ENCODE measurements at regions not wholly inside any gene's neighbourhood (a gene's known extent, or its start where the extent isn't known, plus 50 kb on each side); places are given as distances from the start of the nearest gene placed in this dataset.

DNA sequence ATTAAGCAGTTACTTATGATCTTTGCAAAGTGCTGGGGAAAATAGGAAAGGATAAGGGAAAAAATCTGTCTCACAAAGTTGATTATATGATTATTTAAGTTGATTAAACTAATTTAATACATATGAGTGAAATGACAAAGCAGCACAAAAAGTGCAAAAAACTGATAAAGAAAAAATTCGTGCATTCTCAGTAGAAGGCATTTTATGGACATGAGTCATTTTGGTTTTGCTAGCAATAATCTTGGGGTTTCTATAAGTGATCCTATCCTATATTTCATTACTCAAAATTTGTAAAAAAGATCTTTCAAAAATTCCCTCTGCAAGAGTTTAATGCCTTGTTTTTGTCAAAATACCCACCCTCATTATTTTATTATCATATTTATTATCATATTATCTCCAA is 224.2 kb upstream of the ANXA10 start:
- no peak for TF ChIP-seq ZSCAN16 (tag by site-specific recombination; IDR thresholded peaks at IDR 0.05)
- TF ChIP-seq ZNF19 (tag by site-specific recombination; IDR thresholded peaks at IDR 0.05; ENCODE audit: low read depth): no peak
- TF ChIP-seq MZF1 (tag by site-specific recombination; IDR thresholded peaks at IDR 0.05; ENCODE audit: borderline replicate concordance): no peak
- TF ChIP-seq, protein P1, sequence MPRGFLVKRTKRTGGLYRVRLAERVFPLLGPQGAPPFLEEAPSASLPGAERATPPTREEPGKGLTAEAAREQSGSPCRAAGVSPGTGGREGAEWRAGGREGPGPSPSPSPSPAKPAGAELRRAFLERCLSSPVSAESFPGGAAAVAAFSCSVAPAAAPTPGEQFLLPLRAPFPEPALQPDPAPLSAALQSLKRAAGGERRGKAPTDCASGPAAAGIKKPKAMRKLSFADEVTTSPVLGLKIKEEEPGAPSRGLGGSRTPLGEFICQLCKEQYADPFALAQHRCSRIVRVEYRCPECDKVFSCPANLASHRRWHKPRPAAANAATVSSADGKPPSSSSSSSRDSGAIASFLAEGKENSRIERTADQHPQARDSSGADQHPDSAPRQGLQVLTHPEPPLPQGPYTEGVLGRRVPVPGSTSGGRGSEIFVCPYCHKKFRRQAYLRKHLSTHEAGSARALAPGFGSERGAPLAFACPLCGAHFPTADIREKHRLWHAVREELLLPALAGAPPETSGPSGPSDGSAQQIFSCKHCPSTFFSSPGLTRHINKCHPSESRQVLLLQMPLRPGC (tag by site-specific recombination; IDR thresholded peaks at IDR 0.05): no peak
- no peak for TF ChIP-seq OVOL3 (tag by site-specific recombination; IDR thresholded peaks at IDR 0.05)
- TF ChIP-seq ZNF677 (tag by site-specific recombination; IDR thresholded peaks at IDR 0.05): no peak
- TF ChIP-seq TRIM28 (IDR thresholded peaks at IDR 0.05; ENCODE audit: borderline replicate concordance, low read length): no peak
- TF ChIP-seq ZNF48 (tag by site-specific recombination; IDR thresholded peaks at IDR 0.05): no peak
- no peak for TF ChIP-seq HOXA7 (CRISPR knock-in tag; IDR thresholded peaks at IDR 0.05; ENCODE audit: borderline replicate concordance)
- TF ChIP-seq ZNF16 (tag by site-specific recombination; IDR thresholded peaks at IDR 0.05; ENCODE audit: low read depth): no peak
- TF ChIP-seq, protein P2, sequence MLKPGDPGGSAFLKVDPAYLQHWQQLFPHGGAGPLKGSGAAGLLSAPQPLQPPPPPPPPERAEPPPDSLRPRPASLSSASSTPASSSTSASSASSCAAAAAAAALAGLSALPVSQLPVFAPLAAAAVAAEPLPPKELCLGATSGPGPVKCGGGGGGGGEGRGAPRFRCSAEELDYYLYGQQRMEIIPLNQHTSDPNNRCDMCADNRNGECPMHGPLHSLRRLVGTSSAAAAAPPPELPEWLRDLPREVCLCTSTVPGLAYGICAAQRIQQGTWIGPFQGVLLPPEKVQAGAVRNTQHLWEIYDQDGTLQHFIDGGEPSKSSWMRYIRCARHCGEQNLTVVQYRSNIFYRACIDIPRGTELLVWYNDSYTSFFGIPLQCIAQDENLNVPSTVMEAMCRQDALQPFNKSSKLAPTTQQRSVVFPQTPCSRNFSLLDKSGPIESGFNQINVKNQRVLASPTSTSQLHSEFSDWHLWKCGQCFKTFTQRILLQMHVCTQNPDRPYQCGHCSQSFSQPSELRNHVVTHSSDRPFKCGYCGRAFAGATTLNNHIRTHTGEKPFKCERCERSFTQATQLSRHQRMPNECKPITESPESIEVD (tag by site-specific recombination; IDR thresholded peaks at IDR 0.05): no peak
- no peak for TF ChIP-seq ZBTB17 (tag by site-specific recombination; IDR thresholded peaks at IDR 0.05)
- no peak for TF ChIP-seq IKZF3 (tag by site-specific recombination; IDR thresholded peaks at IDR 0.05)
- TF ChIP-seq ZNF670 (tag by site-specific recombination; IDR thresholded peaks at IDR 0.05; ENCODE audit: low read depth): no peak
- TF ChIP-seq BCL11B (tag by site-specific recombination; IDR thresholded peaks at IDR 0.05; ENCODE audit: low read depth): no peak
- TF ChIP-seq, protein P3, sequence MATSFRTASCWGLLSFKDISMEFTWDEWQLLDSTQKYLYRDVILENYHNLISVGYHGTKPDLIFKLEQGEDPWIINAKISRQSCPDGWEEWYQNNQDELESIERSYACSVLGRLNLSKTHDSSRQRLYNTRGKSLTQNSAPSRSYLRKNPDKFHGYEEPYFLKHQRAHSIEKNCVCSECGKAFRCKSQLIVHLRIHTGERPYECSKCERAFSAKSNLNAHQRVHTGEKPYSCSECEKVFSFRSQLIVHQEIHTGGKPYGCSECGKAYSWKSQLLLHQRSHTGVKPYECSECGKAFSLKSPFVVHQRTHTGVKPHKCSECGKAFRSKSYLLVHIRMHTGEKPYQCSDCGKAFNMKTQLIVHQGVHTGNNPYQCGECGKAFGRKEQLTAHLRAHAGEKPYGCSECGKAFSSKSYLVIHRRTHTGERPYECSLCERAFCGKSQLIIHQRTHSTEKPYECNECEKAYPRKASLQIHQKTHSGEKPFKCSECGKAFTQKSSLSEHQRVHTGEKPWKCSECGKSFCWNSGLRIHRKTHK (tag by site-specific recombination; IDR thresholded peaks at IDR 0.05): no peak
- TF ChIP-seq OSR2 (tag by site-specific recombination; IDR thresholded peaks at IDR 0.05): no peak
- H3K27ac ChIP-seq (ENCODE audit: extremely low read depth, low read depth, low read length): no peak overlapping the region
- H3K4me3 ChIP-seq (ENCODE audit: low read depth, low read length): no peak overlapping the region
- POLR2A ChIA-PET: no interaction called here
- H3K9me3 ChIP-seq (ENCODE audit: control insufficient read depth, insufficient read depth, low read depth, low read length): no peaks in the 10 kb centered on the region
- H3K36me3 ChIP-seq (ENCODE audit: control insufficient read depth in 2 of 2, insufficient read depth in 1 of 2, low read length in 2 of 2): no peaks in the 10 kb centered on the region
- no peaks in the 10 kb centered on the region for H3K4me1 ChIP-seq (ENCODE audit: control insufficient read depth, insufficient read depth, low read length)
- CTCF ChIA-PET: no interaction called here

DNA sequence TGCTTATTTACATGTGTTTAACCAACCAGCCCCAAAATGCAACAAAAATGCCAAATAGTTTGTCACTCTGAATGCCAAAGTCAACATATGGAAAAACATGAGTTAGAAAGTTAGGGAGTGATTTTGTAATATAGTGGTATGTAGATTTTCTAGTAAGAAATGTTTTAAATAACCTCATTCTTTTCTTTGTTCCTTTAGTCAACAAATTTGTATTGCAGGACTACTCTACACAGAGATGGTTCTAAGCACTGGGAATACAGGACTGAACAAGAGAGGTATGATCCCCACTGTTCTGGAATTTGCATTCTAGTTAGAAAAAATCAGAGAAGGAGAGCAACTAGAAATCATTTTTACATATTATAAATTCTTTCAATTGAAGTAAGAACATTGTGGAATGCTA is 218.8 kb upstream of the ANXA10 start:
- Histone ChIP-seq H3K36me3 (ENCODE audit: control insufficient read depth in 2 of 2, insufficient read depth in 1 of 2, low read length in 2 of 2) (no peaks in the 10 kb centered on the region), H3K4me1 (ENCODE audit: control insufficient read depth, insufficient read depth, low read length) (no peaks in the 10 kb centered on the region), H3K9me3 (ENCODE audit: control insufficient read depth, insufficient read depth, low read depth, low read length) (no peaks in the 10 kb centered on the region), H3K4me3 (ENCODE audit: low read depth, low read length) (no peak overlapping the region), H3K27ac (ENCODE audit: extremely low read depth, low read depth, low read length) (no peak overlapping the region)
- ChIA-PET CTCF (no interaction called here), POLR2A (no interaction called here)
- TF ChIP-seq ZNF335 (tag by site-specific recombination; conservative IDR thresholded peaks at IDR 0.05): no peak
- TF ChIP-seq ZBTB20 (tag by site-specific recombination; IDR thresholded peaks at IDR 0.05): no peak
- TF ChIP-seq ZNF404 (tag by site-specific recombination; IDR thresholded peaks at IDR 0.05): no peak
- TF ChIP-seq ZBTB10 (tag by site-specific recombination; IDR thresholded peaks at IDR 0.05): no peak
- no peak for TF ChIP-seq OSR2 (tag by site-specific recombination; IDR thresholded peaks at IDR 0.05)
- no peak for TF ChIP-seq ZNF530 (tag by site-specific recombination; IDR thresholded peaks at IDR 0.05; ENCODE audit: low read depth)
- TF ChIP-seq HOXC10 (CRISPR knock-in tag; IDR thresholded peaks at IDR 0.05): no peak
- no peak for TF ChIP-seq GLIS2 (tag by site-specific recombination; IDR thresholded peaks at IDR 0.05)
- TF ChIP-seq, protein P4, sequence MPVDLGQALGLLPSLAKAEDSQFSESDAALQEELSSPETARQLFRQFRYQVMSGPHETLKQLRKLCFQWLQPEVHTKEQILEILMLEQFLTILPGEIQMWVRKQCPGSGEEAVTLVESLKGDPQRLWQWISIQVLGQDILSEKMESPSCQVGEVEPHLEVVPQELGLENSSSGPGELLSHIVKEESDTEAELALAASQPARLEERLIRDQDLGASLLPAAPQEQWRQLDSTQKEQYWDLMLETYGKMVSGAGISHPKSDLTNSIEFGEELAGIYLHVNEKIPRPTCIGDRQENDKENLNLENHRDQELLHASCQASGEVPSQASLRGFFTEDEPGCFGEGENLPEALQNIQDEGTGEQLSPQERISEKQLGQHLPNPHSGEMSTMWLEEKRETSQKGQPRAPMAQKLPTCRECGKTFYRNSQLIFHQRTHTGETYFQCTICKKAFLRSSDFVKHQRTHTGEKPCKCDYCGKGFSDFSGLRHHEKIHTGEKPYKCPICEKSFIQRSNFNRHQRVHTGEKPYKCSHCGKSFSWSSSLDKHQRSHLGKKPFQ (tag by site-specific recombination; IDR thresholded peaks at IDR 0.05): no peak
- TF ChIP-seq ZSCAN16 (tag by site-specific recombination; IDR thresholded peaks at IDR 0.05): no peak
- TF ChIP-seq ZFP37 (tag by site-specific recombination; IDR thresholded peaks at IDR 0.05): no peak
- no peak for TF ChIP-seq ZBTB21 (tag by site-specific recombination; IDR thresholded peaks at IDR 0.05)
- TF ChIP-seq ZNF514 (tag by site-specific recombination; IDR thresholded peaks at IDR 0.05): no peak
